Right cardiac atrium (tissue), 5 donors: ENCODE measurements at regions not wholly inside any gene's neighbourhood (a gene's known extent, or its start where the extent isn't known, plus 50 kb on each side); places are given as distances from the start of the nearest gene placed in this dataset.

ENCODE experiments used
- ATAC-seq, 2 donors: fragments of 200-7000 bp; cut with Tn5 transposase; one replicate each; pipeline versions ENCODE4 v1.8.0 to v1.9.1; 2020; ENCODE audit warnings: moderate library complexity in 2 of 2, mild to moderate bottlenecking in 1 of 2
- DNase-seq, 3 donors: peaks; one replicate each; pipeline ENCODE4 v3.0.0-alpha.2; 2020
- H3K27ac ChIP-seq: one replicate; pipeline ENCODE4 v1.5.1; 2013; ENCODE audit warnings: mild to moderate bottlenecking, low read length, control low read depth, moderate library complexity
- H3K27me3 ChIP-seq: one replicate; pipeline ENCODE4 v1.6.1; 2013; ENCODE audit not compliant: control insufficient read depth, insufficient read depth
- H3K4me1 ChIP-seq: one replicate; pipeline ENCODE4 v1.6.1; 2013; ENCODE audit warnings: low read length; ENCODE audit not compliant: control insufficient read depth, insufficient read depth
- H3K4me3 ChIP-seq: one replicate; pipeline ENCODE4 v1.5.1; 2013; ENCODE audit warnings: low read length, control low read depth
- H3K9me3 ChIP-seq: one replicate; pipeline ENCODE4 v1.6.1; 2013; ENCODE audit warnings: low read length; ENCODE audit not compliant: control insufficient read depth
- WGBS: extraction: QIAGEN DNeasy Blood & Tissue Kit; methylation state at CpG from one replicate; pipeline ENCODE4 v1.1.7; 2013; 5-methylcytosine and 5-hydroxymethylcytosine counted together
- intact Hi-C, 4 donors: fragments of 100-400 bp; cut with DNase I; formaldehyde crosslinking; loops; one replicate each; pipeline versions ENCODE4 v1.11.0 to v1.14.0; 2022 to 2023
- donor health status: healthy with polysubstance abuse.
- donor health status: DM: no; HTN: yes; CAD: no.
- donor health status: DM: no; HTN: no; CAD: no.
- donor health status: DM: no; HTN: yes; CAD: no; lungs with severe emphysema.
- donor health status: DM: yes; HTN: yes; CAD: no.

GRCh38 chr4:24476282-24476681 is 108.1 kb downstream of the DHX15 start:
- Histone ChIP-seq H3K4me1 (no peaks in the 10 kb centered on the region), H3K9me3 (no peaks in the 10 kb centered on the region), H3K27ac (no peak overlapping the region), H3K27me3 (no peaks in the 10 kb centered on the region), H3K4me3 (no peak overlapping the region)
- intact Hi-C loops, result no loop called here
- 57% methylated on average over 4 of the region's 4 CpGs for WGBS
- ATAC-seq (no peak), DNase-seq (no peak)

- Histone ChIP-seq H3K4me1 (no peaks in the 10 kb centered on the region), H3K4me3 (no peak overlapping the region), H3K27me3 (no peaks in the 10 kb centered on the region), H3K9me3 (no peaks in the 10 kb centered on the region), H3K27ac (no peak overlapping the region)
- DNase-seq (no peak), ATAC-seq (no peak)
- intact Hi-C loops, result no loop called here
- whole genome bisulfite sequencing, result 77% methylated on average over 3 of the region's 3 CpGs
Measured at GRCh38 chr4:24475756-24476155, 108.6 kb downstream of the DHX15 start.

- peak overlapping the region; percentile 54 for H3K4me3 ChIP-seq
- under 1% methylated on average over 13 of the region's 13 CpGs for WGBS
- no peaks in the 10 kb centered on the region for H3K9me3 ChIP-seq
- DNase-seq, result peak; percentile 27 to 70 (median 63)
- no peaks in the 10 kb centered on the region for H3K27me3 ChIP-seq
- peak; percentile 43 to 49 for ATAC-seq
- intact Hi-C loops, result no loop called here
- H3K4me1 ChIP-seq, result no peaks in the 10 kb centered on the region
- H3K27ac ChIP-seq, result peak overlapping the region; percentile 31
Measured at GRCh38 chr4:24473309-24473721, 111.0 kb downstream of the DHX15 start.

GRCh38 chr4:24472514-24473308 is 111.6 kb downstream of the DHX15 start:
- peak overlapping the region; percentile 54 for H3K4me3 ChIP-seq
- intact Hi-C loops, result no loop called here
- H3K27ac ChIP-seq, result peak overlapping the region; percentile 17
- H3K9me3 ChIP-seq, result no peaks in the 10 kb centered on the region
- no peaks in the 10 kb centered on the region for H3K4me1 ChIP-seq
- ATAC-seq (peak; percentile 93 to 94), DNase-seq (peak; percentile 91 to 94 (median 94))
- H3K27me3 ChIP-seq, result no peaks in the 10 kb centered on the region
- under 1% methylated on average over 93 of the region's 93 CpGs for WGBS

GRCh38 chr4:24472161-24472510 is 112.2 kb downstream of the DHX15 start:
- Histone ChIP-seq H3K27ac (no peak overlapping the region), H3K9me3 (no peaks in the 10 kb centered on the region), H3K4me3 (peak overlapping the region; percentile 54), H3K4me1 (no peaks in the 10 kb centered on the region), H3K27me3 (no peaks in the 10 kb centered on the region)
- under 1% methylated on average over 21 of the region's 21 CpGs for WGBS
- DNase-seq (no peak), ATAC-seq (peak in 1 of 2 donors; percentile 6)
- intact Hi-C loops, result no loop called here

GRCh38 chr4:24471486-24472160 is 112.7 kb downstream of the DHX15 start:
- H3K9me3 ChIP-seq, result no peaks in the 10 kb centered on the region
- intact Hi-C loops, result no loop called here
- no peak overlapping the region for H3K27ac ChIP-seq
- ATAC-seq (peak in 1 of 2 donors; percentile 3), DNase-seq (peak; percentile 28 to 62 (median 52))
- under 1% methylated on average over 50 of the region's 50 CpGs for WGBS
- peak overlapping the region; percentile 54 for H3K4me3 ChIP-seq
- H3K27me3 ChIP-seq, result no peaks in the 10 kb centered on the region
- H3K4me1 ChIP-seq, result no peaks in the 10 kb centered on the region

- no peaks in the 10 kb centered on the region for H3K27me3 ChIP-seq
- H3K4me1 ChIP-seq, result no peaks in the 10 kb centered on the region
- H3K9me3 ChIP-seq, result no peaks in the 10 kb centered on the region
- peak; percentile 31 to 78 (median 71) for DNase-seq
- ATAC-seq, result peak; percentile 4 to 22
- peak overlapping the region; percentile 21 for H3K27ac ChIP-seq
- WGBS, result under 1% methylated on average over 90 of the region's 90 CpGs
- H3K4me3 ChIP-seq, result peak overlapping the region; percentile 54
- intact Hi-C loops, result no loop called here
Measured at GRCh38 chr4:24470666-24471485, 113.5 kb downstream of the DHX15 start.

- intact Hi-C loops, result no loop called here
Measured at GRCh38 chr4:24468071-24468470, 116.3 kb downstream of the DHX15 start.

GRCh38 chr4:24464566-24464965 is 119.8 kb downstream of the DHX15 start:
- DNase-seq (no peak), ATAC-seq (no peak)
- Histone ChIP-seq H3K27me3 (no peaks in the 10 kb centered on the region), H3K4me3 (no peak overlapping the region), H3K27ac (no peak overlapping the region), H3K4me1 (no peaks in the 10 kb centered on the region), H3K9me3 (no peaks in the 10 kb centered on the region)
- 86% methylated on average over 7 of the region's 7 CpGs for WGBS
- intact Hi-C loops, result no loop called here

More at GRCh38 chr4:24468071-24468470, 116.3 kb downstream of the DHX15 start:
- Histone ChIP-seq H3K4me1 (no peaks in the 10 kb centered on the region), H3K27ac (no peak overlapping the region), H3K4me3 (no peak overlapping the region), H3K9me3 (no peaks in the 10 kb centered on the region), H3K27me3 (no peaks in the 10 kb centered on the region)
- ATAC-seq (no peak), DNase-seq (no peak)
- 83% methylated on average over 5 of the region's 5 CpGs for WGBS

GRCh38 chr4:24456431-24456830 is 127.9 kb downstream of the DHX15 start:
- intact Hi-C loops, result no loop called here
- Histone ChIP-seq H3K4me1 (no peaks in the 10 kb centered on the region), H3K4me3 (no peak overlapping the region), H3K27ac (no peak overlapping the region), H3K27me3 (no peaks in the 10 kb centered on the region), H3K9me3 (no peaks in the 10 kb centered on the region)
- no peak for ATAC-seq
- no peak for DNase-seq
- WGBS, result 86% methylated on average over 2 of the region's 2 CpGs

- Histone ChIP-seq H3K4me1 (no peaks in the 10 kb centered on the region), H3K27me3 (no peaks in the 10 kb centered on the region), H3K9me3 (no peaks in the 10 kb centered on the region), H3K27ac (no peak overlapping the region), H3K4me3 (no peak overlapping the region)
- no peak for DNase-seq
- intact Hi-C loops, result no loop called here
- no peak for ATAC-seq
- 73% methylated on average over 2 of the region's 2 CpGs for WGBS
Measured at GRCh38 chr4:24453951-24454350, 130.4 kb downstream of the DHX15 start.
